Endothelial cell of umbilical vein (primary cell): ENCODE measurements at regions not wholly inside any gene's neighbourhood (a gene's known extent, or its start where the extent isn't known, plus 50 kb on each side); places are given as distances from the start of the nearest gene placed in this dataset.

ENCODE experiments used
- BruUV-seq: library from RNA; stranded (reverse); fragments of 400-500 nt; replicated peaks from 2 replicates; lab custom pipeline; 2021; lab: Mats Ljungman, UMichigan
- CTCF ChIA-PET: fragments of 300-600, 350-600 bp; sonication (Branson Sonifier 250); formaldehyde crosslinking; loops from one replicate; lab custom pipeline; 2021; ENCODE audit warnings: antibody characterized with exemption, inconsistent platforms; lab: Charles Lee
- POLR2A ChIA-PET: fragments of 300-600, 350-600 bp; sonication (Branson Sonifier 250); formaldehyde crosslinking; loops from one replicate; lab custom pipeline; 2021; ENCODE audit warnings: antibody characterized with exemption, inconsistent platforms; lab: Charles Lee
- DNase-seq: peaks from one replicate; pipeline ENCODE4 v3.0.0-alpha.2; 2011; ENCODE audit warnings: low read depth, low spot score
- FAIRE-seq: peaks from 2 replicates; lab custom pipeline; 2011; peaks lifted over from hg19 to GRCh38; lab: Jason Lieb, UNC
- H2AFZ ChIP-seq: 2 replicates; pipeline ENCODE4 v1.6.0; 2012; ENCODE audit warnings: low read depth, low read length, control low read depth, inconsistent platforms
- H3K27ac ChIP-seq: 2 replicates; pipeline ENCODE4 v1.5.1; 2011; ENCODE audit warnings: low read depth, mild to moderate bottlenecking, control low read depth, low read length, moderate library complexity; ENCODE audit not compliant: insufficient read depth
- H3K27me3 ChIP-seq, 2 experiments: 2 replicates each; pipeline versions ENCODE4 v1.6.0 to v1.6.1; 2011; ENCODE audit warnings: low read length in 2 of 2, mixed read lengths in 1 of 2; ENCODE audit not compliant: control insufficient read depth in 2 of 2, insufficient read depth in 2 of 2
- H3K36me3 ChIP-seq, 2 experiments: 2 replicates in 1 of 2; 3 replicates in 1 of 2; pipeline ENCODE4 v1.5.1; 2011; ENCODE audit warnings: low read length in 2 of 2, mild to moderate bottlenecking in 1 of 2, moderate library complexity in 1 of 2; ENCODE audit not compliant: control insufficient read depth in 2 of 2, insufficient read depth in 2 of 2; ENCODE audit errors: extremely low read depth in 1 of 2
- H3K4me1 ChIP-seq: 3 replicates; pipeline ENCODE4 v1.5.1; 2011; ENCODE audit warnings: mild to moderate bottlenecking, low read length; ENCODE audit not compliant: control insufficient read depth, insufficient read depth; ENCODE audit errors: extremely low read depth
- H3K4me2 ChIP-seq: 2 replicates; pipeline ENCODE4 v1.6.1; 2011; ENCODE audit warnings: low read length, control low read depth, mixed read lengths; ENCODE audit not compliant: insufficient read depth
- H3K4me3 ChIP-seq, 3 experiments: fragments of 200-600 bp in 1 of 3; sonication (generic), shearing (Covaris generic) in 1 of 3; replicated peaks in 1 of 3; 2 replicates each; pipeline ENCODE4 v1.5.1; 2011 to 2016; ENCODE audit warnings: control low read depth in 3 of 3, low read length in 3 of 3, mild to moderate bottlenecking in 2 of 3, inconsistent platforms in 1 of 3, low read depth in 1 of 3, moderate library complexity in 1 of 3; ENCODE audit not compliant: insufficient read depth in 1 of 3
- H3K79me2 ChIP-seq: 2 replicates; pipeline ENCODE4 v1.6.0; 2012; ENCODE audit warnings: low read length, inconsistent platforms; ENCODE audit not compliant: control insufficient read depth, insufficient read depth
- H3K9ac ChIP-seq: replicated peaks from 2 replicates; pipeline ENCODE3; 2011; ENCODE audit warnings: low read length, control low read depth; ENCODE audit not compliant: insufficient read depth; ENCODE audit errors: extremely low read depth
- H3K9me1 ChIP-seq: replicated peaks from 3 replicates; pipeline ENCODE4 v1.6.0; 2011; ENCODE audit warnings: mild to moderate bottlenecking, low read length; ENCODE audit not compliant: control insufficient read depth, insufficient read depth; ENCODE audit errors: extremely low read depth
- H3K9me3 ChIP-seq: replicated peaks from 2 replicates; pipeline ENCODE4 v1.5.1; 2012; ENCODE audit warnings: low read length, inconsistent platforms; ENCODE audit not compliant: control insufficient read depth, insufficient read depth
- H4K20me1 ChIP-seq: replicated peaks from 2 replicates; pipeline ENCODE3; 2011; ENCODE audit warnings: mild to moderate bottlenecking, low read length; ENCODE audit not compliant: control insufficient read depth, insufficient read depth; ENCODE audit errors: extremely low read depth
- CTCF ChIP-seq, 2 donors: IDR thresholded peaks; 1 replicate in 1 of 2; 2 replicates in 1 of 2; pipeline ENCODE4 v1.5.1; 2011; ENCODE audit warnings: low read length in 2 of 2, mild to moderate bottlenecking in 2 of 2, moderate library complexity in 2 of 2, control low read depth in 1 of 2, inconsistent platforms in 1 of 2, low read depth in 1 of 2; ENCODE audit not compliant: insufficient read depth in 1 of 2; ENCODE audit errors: extremely low read depth in 1 of 2
- EZH2 ChIP-seq: IDR thresholded peaks from 2 replicates; pipeline ENCODE4 v1.6.1; 2012; ENCODE audit warnings: borderline replicate concordance, low read depth, mild to moderate bottlenecking, moderate library complexity, low read length, inconsistent platforms; ENCODE audit not compliant: severe bottlenecking
- FOS ChIP-seq: IDR thresholded peaks from 2 replicates; pipeline ENCODE4 v1.6.1; 2011; ENCODE audit warnings: mild to moderate bottlenecking, low read length, moderate library complexity, borderline replicate concordance; ENCODE audit not compliant: insufficient read depth
- GATA2 ChIP-seq: IDR thresholded peaks from 2 replicates; pipeline ENCODE4 v1.7.0; 2011; ENCODE audit warnings: low read depth, mild to moderate bottlenecking, moderate library complexity, mixed read lengths, low read length; ENCODE audit not compliant: insufficient read length, insufficient read depth
- JUN ChIP-seq: IDR thresholded peaks from 2 replicates; pipeline ENCODE4 v1.6.1; 2011; ENCODE audit warnings: borderline replicate concordance, low read depth; ENCODE audit not compliant: insufficient read length, insufficient read depth
- MAX ChIP-seq: IDR thresholded peaks from 2 replicates; pipeline ENCODE4 v1.6.1; 2011; ENCODE audit not compliant: insufficient read depth, insufficient read length
- MYC ChIP-seq: IDR thresholded peaks from one replicate; pipeline ENCODE4 v1.6.1; 2011; ENCODE audit warnings: mild to moderate bottlenecking, low read depth, low read length
- POLR2A ChIP-seq: IDR thresholded peaks from 2 replicates; pipeline ENCODE4 v1.6.1; 2012; ENCODE audit warnings: low read depth, mild to moderate bottlenecking, control low read depth, low read length
- POLR2AphosphoS5 ChIP-seq: IDR thresholded peaks from 2 replicates; pipeline ENCODE4 v1.6.1; 2012; ENCODE audit warnings: low read depth, mild to moderate bottlenecking, control low read depth, low read length, moderate library complexity; ENCODE audit not compliant: insufficient read depth
- dilution Hi-C: fragments of 300-500 bp; cut with MboI; formaldehyde crosslinking; loops from one replicate; pipeline ENCODE4 v1.15.0; 2019; ENCODE audit warnings: low sequenced_read_pairs; ENCODE audit not compliant: extremely low pct_ligation_motif_present
- intact Hi-C: fragments of 100-400 bp; cut with micrococcal nuclease; formaldehyde crosslinking; loops from one replicate; pipeline ENCODE4 v1.10.0; 2022

- Histone ChIP-seq H3K9me1 (no peaks in the 10 kb centered on the region), H2AFZ (no peak overlapping the region), H3K4me3 (no peak overlapping the region), H3K9ac (no peak overlapping the region), H3K27me3 (no peaks in the 10 kb centered on the region), H3K27ac (no peak overlapping the region), H3K79me2 (no peaks in the 10 kb centered on the region), H3K4me2 (no peak overlapping the region), H3K36me3 (no peaks in the 10 kb centered on the region), H3K9me3 (no peaks in the 10 kb centered on the region), H3K4me1 (no peaks in the 10 kb centered on the region), H4K20me1 (no peaks in the 10 kb centered on the region)
- TF ChIP-seq GATA2 (no peak), FOS (no peak), MYC (no peak), POLR2AphosphoS5 (no peak), EZH2 (no peak), JUN (no peak), CTCF (IDR thresholded peaks at IDR 0.05; ENCODE audit: extremely low read depth in 1 of 2, insufficient read depth in 1 of 2, low read depth in 1 of 2, low read length in 2 of 2) (no peak), MAX (no peak), POLR2A (no peak)
- dilution Hi-C loops, result no loop called here
- no TSS peak for BruUV-seq
- intact Hi-C loops, result no loop called here
- ChIA-PET CTCF (no interaction called here), POLR2A (no interaction called here)
- FAIRE-seq, result no peak
- DNase-seq, result no peak
These were observed 147.6 kb downstream of the SH2D1A start for GRCh38 chrX:124493984-124494383.
